ENCODE measurements at regions not wholly inside any gene's neighbourhood (a gene's known extent, or its start where the extent isn't known, plus 50 kb on each side); places are given as distances from the start of the nearest gene placed in this dataset.
"Not testable (repeated sequence)": the region's sequence is repeated elsewhere in the genome, so short reads cannot be mapped to it uniquely, and the experiment has no call there.

DNA sequence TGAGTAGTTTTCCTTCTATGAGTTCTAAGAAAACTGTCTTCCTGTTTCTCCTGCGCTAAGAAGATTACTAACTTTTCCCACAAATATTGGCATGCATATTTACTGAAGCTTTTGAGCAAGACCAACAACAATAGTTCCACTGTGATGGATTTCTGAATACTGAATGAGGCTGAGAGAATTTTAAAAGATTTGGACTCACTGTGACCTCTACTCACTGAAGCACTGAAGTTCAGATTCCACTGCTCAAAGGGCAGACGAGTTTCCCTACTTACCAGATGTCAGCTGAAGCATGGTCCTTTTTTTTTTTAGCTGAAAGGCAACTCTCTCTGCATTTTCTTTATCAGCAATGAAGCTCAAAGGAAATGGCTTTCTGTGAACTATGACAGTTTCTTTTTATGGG lies 718.5 kb downstream of the RFPL4B start:
- no peak for DNase-seq

DNA sequence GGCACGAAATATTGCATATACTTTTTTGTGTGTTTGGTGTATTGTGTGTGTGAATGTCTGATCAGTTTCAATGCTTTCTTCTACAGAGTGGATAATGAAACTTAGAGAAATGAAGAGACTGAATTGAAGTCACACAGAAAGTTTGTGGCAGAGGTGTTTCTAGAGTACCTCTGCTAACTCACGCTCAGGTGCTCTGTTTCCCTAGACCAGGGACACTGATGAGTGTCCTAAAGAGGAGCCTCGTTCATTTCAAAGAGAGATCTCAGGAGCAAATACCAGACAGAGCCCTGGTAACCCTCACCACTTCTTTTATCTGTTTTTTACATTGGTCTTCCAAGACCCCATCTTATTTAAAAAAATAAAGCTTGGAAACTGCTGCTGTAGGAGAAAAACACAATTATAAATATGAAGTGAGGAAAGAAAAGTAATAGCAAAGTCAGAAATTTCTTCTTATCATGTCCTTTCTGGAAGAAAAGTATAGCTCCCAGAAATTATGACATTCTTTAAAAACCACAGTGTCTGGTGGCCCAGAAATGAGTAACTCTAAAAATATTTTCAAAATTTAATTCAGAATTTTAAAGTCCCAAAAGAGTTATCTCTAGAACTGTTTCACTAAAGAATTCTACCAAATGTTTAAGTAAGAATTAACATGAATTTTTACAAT lies 720.6 kb downstream of the RFPL4B start:
- no peak for DNase-seq
- no peak overlapping the region for H3K4me3 ChIP-seq (ENCODE audit: low read depth, low read length)
- H3K27me3 ChIP-seq: no peaks in the 10 kb centered on the region
- H3K4me1 ChIP-seq: no peaks in the 10 kb centered on the region; the same call in 1 of the 2 replicates
- TF ChIP-seq, protein P1, sequence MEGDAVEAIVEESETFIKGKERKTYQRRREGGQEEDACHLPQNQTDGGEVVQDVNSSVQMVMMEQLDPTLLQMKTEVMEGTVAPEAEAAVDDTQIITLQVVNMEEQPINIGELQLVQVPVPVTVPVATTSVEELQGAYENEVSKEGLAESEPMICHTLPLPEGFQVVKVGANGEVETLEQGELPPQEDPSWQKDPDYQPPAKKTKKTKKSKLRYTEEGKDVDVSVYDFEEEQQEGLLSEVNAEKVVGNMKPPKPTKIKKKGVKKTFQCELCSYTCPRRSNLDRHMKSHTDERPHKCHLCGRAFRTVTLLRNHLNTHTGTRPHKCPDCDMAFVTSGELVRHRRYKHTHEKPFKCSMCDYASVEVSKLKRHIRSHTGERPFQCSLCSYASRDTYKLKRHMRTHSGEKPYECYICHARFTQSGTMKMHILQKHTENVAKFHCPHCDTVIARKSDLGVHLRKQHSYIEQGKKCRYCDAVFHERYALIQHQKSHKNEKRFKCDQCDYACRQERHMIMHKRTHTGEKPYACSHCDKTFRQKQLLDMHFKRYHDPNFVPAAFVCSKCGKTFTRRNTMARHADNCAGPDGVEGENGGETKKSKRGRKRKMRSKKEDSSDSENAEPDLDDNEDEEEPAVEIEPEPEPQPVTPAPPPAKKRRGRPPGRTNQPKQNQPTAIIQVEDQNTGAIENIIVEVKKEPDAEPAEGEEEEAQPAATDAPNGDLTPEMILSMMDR (IDR thresholded peaks at IDR 0.05; ENCODE audit: low read depth, low read length): no peak
- no peaks in the 10 kb centered on the region for H3K36me3 ChIP-seq
- no peaks in the 10 kb centered on the region for H3K9me3 ChIP-seq

More for the DNA sequence above, 718.5 kb downstream of the RFPL4B start:
- no peaks in the 10 kb centered on the region for H3K9me3 ChIP-seq
- no peak overlapping the region for H3K4me3 ChIP-seq (ENCODE audit: low read depth, low read length)
- no peaks in the 10 kb centered on the region; the same call in 1 of the 2 replicates for H3K4me1 ChIP-seq
- no peaks in the 10 kb centered on the region for H3K36me3 ChIP-seq
- TF ChIP-seq, protein P1 (IDR thresholded peaks at IDR 0.05; ENCODE audit: low read depth, low read length): no peak
- no peaks in the 10 kb centered on the region for H3K27me3 ChIP-seq

- H3K36me3 ChIP-seq: no peaks in the 10 kb centered on the region
- no peaks in the 10 kb centered on the region; the same call in 1 of the 2 replicates for H3K4me1 ChIP-seq
- DNase-seq: no peak
- H3K27me3 ChIP-seq: no peaks in the 10 kb centered on the region
- H3K4me3 ChIP-seq (ENCODE audit: low read depth, low read length): no peak overlapping the region
- no peaks in the 10 kb centered on the region for H3K9me3 ChIP-seq
- TF ChIP-seq, protein P1 (IDR thresholded peaks at IDR 0.05; ENCODE audit: low read depth, low read length): no peak
These were observed 721.4 kb downstream of the RFPL4B start for GRCh38 chr6:113068570-113068969.

GRCh38 chr6:113070681-113071080 lies 723.6 kb downstream of the RFPL4B start:
- not testable (repeated sequence) for H3K4me3 ChIP-seq (ENCODE audit: low read depth, low read length); H3K4me1 ChIP-seq; H3K27me3 ChIP-seq; H3K9me3 ChIP-seq; DNase-seq; H3K36me3 ChIP-seq

GRCh38 chr6:113073611-113074191 lies 726.6 kb downstream of the RFPL4B start:
- Histone ChIP-seq H3K36me3 (no peaks in the 10 kb centered on the region), H3K9me3 (no peaks in the 10 kb centered on the region), H3K4me1 (no peaks in the 10 kb centered on the region), H3K27me3 (no peaks in the 10 kb centered on the region), H3K4me3 (ENCODE audit: low read depth, low read length) (no peak overlapping the region)
- DNase-seq: no peak
- TF ChIP-seq, protein P1 (IDR thresholded peaks at IDR 0.05; ENCODE audit: low read depth, low read length): no peak

DNA sequence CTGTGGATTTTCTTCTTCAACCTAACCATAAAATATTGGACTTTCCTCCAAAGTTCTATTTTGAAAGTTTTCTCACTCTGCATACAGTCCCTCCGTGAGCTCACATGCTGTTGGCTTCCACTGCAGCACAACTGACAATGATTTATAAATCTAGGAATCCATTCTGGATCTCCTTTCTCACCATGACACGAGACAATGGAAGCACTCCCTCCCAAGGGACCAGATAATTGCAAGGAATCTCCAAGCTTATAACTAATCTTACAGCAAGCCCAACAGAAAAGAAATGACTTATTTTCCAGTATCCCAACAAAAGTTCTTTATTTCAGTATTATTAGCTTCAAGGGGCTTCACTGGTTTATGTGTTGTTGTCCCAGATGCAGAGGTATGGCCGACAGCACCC lies 729.0 kb downstream of the RFPL4B start:
- H3K27me3 ChIP-seq: no peaks in the 10 kb centered on the region
- no peak for DNase-seq
- TF ChIP-seq, protein P1 (IDR thresholded peaks at IDR 0.05; ENCODE audit: low read depth, low read length): no peak
- H3K4me1 ChIP-seq: no peaks in the 10 kb centered on the region
- H3K4me3 ChIP-seq (ENCODE audit: low read depth, low read length): no peak overlapping the region
- no peaks in the 10 kb centered on the region for H3K36me3 ChIP-seq
- H3K9me3 ChIP-seq: no peaks in the 10 kb centered on the region
